ACC112 (cell line): ENCODE measurements at regions not wholly inside any gene's neighbourhood (a gene's known extent, or its start where the extent isn't known, plus 50 kb on each side); places are given as distances from the start of the nearest gene placed in this dataset.

ENCODE experiments used
- H2AFZ ChIP-seq: fragments of 200-600 bp; sonication (generic); one replicate; pipeline ENCODE4 v1.6.0; 2017; ENCODE audit warnings: antibody characterized with exemption, low read length; ENCODE audit not compliant: unreplicated experiment
- H3K27ac ChIP-seq: fragments of 200-600 bp; sonication (generic); 2 replicates; pipeline ENCODE4 v1.5.1; 2014; ENCODE audit warnings: low read depth, mild to moderate bottlenecking, antibody characterized with exemption, low read length, moderate library complexity
- H3K27me3 ChIP-seq: fragments of 200-600 bp; sonication (generic); 2 replicates; pipeline ENCODE4 v1.6.1; 2014; ENCODE audit warnings: mild to moderate bottlenecking, antibody characterized with exemption, low read length, moderate library complexity, mixed read lengths; ENCODE audit not compliant: insufficient read depth
- H3K36me3 ChIP-seq: fragments of 200-600 bp; sonication (generic); 2 replicates; pipeline ENCODE4 v1.6.1; 2016; ENCODE audit warnings: mild to moderate bottlenecking, antibody characterized with exemption, low read length, moderate library complexity, mixed read lengths; ENCODE audit not compliant: insufficient read depth
- H3K4me1 ChIP-seq: fragments of 200-600 bp; sonication (generic); one replicate; pipeline ENCODE4 v1.6.1; 2016; ENCODE audit warnings: low read length, mixed read lengths; ENCODE audit not compliant: insufficient read depth, unreplicated experiment, control insufficient read depth
- H3K4me3 ChIP-seq: fragments of 200-600 bp; sonication (generic); 2 replicates; pipeline ENCODE4 v1.5.1; 2014; ENCODE audit warnings: mild to moderate bottlenecking, low read depth, low read length
- H3K79me2 ChIP-seq: fragments of 200-600 bp; sonication (generic); one replicate; pipeline ENCODE4 v1.6.0; 2016; ENCODE audit warnings: low read length; ENCODE audit not compliant: control insufficient read depth, unreplicated experiment, insufficient read depth

- Histone ChIP-seq H3K27me3 (peaks cover 13% of the 10 kb centered on the region; the same call in 1 of the 2 replicates), H3K4me1 (no peaks in the 10 kb centered on the region), H3K4me3 (no peak overlapping the region), H3K36me3 (no peaks in the 10 kb centered on the region), H2AFZ (no peak overlapping the region), H3K79me2 (no peaks in the 10 kb centered on the region), H3K27ac (no peak overlapping the region)
Observed at GRCh38 chr12:74624201-74624600, 86.6 kb downstream of the ATXN7L3B start.

DNA sequence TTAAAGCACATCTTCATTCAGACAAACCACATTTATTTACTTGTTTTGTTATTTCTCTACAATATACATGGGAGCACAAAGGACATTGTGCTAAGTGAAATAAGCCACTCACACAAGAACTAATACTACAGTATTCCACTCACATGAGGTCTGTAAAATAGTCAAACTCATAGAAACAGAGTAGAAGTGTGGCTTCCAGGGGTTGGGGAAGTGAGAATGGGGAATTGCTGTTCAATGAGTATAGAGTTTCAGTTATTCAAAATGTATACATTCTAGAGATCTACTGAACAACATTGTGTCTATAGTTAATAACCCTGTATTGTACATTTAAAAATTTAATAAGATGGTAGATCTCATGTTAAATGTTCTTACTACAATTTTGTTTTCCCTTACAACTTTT is 88.8 kb downstream of the ATXN7L3B start:
- no peak overlapping the region for H2AFZ ChIP-seq
- no peaks in the 10 kb centered on the region for H3K36me3 ChIP-seq
- no peak overlapping the region for H3K27ac ChIP-seq

DNA sequence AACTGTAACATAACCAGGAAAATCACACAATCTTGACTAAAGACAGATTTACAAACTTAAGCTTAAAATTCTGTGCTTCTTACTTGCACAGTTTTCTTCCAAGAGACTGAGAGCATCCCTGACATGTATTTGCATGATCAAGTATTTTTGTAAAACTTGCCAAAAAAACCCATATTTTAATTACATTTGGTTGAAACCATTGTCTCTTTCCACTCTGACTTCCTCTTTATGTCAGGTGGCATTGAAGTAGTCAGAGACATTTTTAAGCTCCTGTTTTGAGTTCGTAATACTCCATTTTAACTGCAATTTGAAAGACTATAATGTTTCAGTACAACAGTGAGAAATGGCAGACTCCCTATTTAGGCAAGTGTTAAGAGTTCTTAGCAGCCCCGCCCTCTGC is 103.6 kb downstream of the ATXN7L3B start:
- H3K27ac ChIP-seq = no peak overlapping the region
- no peak overlapping the region for H3K4me3 ChIP-seq
- H3K79me2 ChIP-seq = no peaks in the 10 kb centered on the region
- no peaks in the 10 kb centered on the region for H3K36me3 ChIP-seq
- H3K27me3 ChIP-seq = no peaks in the 10 kb centered on the region; the same call in 1 of the 2 replicates
- no peaks in the 10 kb centered on the region for H3K4me1 ChIP-seq
- no peak overlapping the region for H2AFZ ChIP-seq

More for the DNA sequence above, 88.8 kb downstream of the ATXN7L3B start:
- Histone ChIP-seq H3K4me3 (no peak overlapping the region), H3K4me1 (no peaks in the 10 kb centered on the region), H3K27me3 (peaks cover 13% of the 10 kb centered on the region; the same call in 1 of the 2 replicates), H3K79me2 (no peaks in the 10 kb centered on the region)

DNA sequence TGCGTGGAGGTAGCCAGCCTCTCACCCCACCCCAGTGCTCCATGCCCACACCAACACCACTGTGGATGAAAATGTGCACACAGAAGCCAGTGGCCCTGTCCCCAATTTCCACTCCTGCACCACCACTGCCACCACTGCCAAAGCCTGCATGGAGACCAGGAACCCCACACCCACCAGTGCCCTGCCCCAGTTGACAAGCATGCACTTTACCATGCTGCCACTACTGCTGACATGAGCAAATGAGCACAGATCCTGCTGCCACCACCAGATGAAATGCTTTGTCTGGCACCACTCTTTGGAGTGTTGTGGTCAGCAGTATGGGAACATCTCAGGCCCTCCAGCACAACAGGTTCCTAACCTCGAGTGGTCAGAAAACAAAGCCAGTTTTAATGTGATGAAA is 104.1 kb downstream of the ATXN7L3B start:
- H3K4me1 ChIP-seq = no peaks in the 10 kb centered on the region
- no peaks in the 10 kb centered on the region for H3K36me3 ChIP-seq
- no peak overlapping the region for H3K27ac ChIP-seq
- H2AFZ ChIP-seq = no peak overlapping the region
- no peaks in the 10 kb centered on the region for H3K79me2 ChIP-seq
- no peak overlapping the region for H3K4me3 ChIP-seq
- H3K27me3 ChIP-seq = no peaks in the 10 kb centered on the region; the same call in 1 of the 2 replicates

GRCh38 chr12:74644681-74645080 is 107.0 kb downstream of the ATXN7L3B start:
- Histone ChIP-seq H3K4me1 (no peaks in the 10 kb centered on the region), H2AFZ (no peak overlapping the region)

DNA sequence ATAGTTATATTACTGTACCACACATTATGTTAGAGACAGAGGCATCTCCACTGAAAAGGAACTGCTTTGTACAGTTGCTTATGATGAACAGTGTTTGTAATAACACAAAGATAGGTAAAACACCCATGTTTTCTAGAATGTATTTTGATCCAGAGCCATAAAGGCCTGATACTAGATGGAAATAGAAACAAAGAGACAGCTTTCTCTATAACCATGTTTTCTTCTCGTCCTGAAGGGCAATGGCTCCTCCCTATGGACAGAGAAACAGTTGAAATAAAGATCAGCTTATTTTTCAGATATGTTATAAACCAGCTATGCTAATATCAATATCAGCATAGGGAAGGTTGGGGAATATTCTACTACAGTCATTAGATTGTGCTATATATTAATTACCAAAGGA is 109.2 kb downstream of the ATXN7L3B start:
- Histone ChIP-seq H3K36me3 (no peaks in the 10 kb centered on the region), H3K27me3 (peaks cover 5% of the 10 kb centered on the region; the same call in 1 of the 2 replicates), H3K4me1 (no peaks in the 10 kb centered on the region), H3K4me3 (no peak overlapping the region), H3K27ac (no peak overlapping the region), H2AFZ (no peak overlapping the region), H3K79me2 (no peaks in the 10 kb centered on the region)

More at GRCh38 chr12:74644681-74645080, 107.0 kb downstream of the ATXN7L3B start:
- Histone ChIP-seq H3K36me3 (no peaks in the 10 kb centered on the region), H3K4me3 (no peak overlapping the region), H3K27me3 (peaks cover 5% of the 10 kb centered on the region; the same call in 1 of the 2 replicates), H3K27ac (no peak overlapping the region), H3K79me2 (no peaks in the 10 kb centered on the region)

DNA sequence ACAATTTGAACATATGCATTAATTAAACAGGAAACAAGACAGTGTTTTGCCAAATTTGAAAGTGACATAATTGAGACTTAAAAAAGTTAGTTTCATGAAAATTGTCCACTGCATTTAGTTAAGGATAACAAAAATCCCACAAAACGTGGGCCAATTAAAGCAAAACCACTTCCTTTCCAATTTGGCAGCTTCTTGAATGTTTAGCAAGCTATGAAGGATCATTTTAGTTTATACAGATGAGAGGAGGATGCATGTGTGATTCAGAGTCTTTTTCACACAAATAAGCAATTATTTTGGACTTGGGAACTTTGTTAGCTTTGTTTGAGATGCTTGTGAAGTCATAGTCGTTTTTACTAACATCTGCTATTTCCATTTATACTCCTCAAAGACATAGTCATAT is 109.6 kb downstream of the ATXN7L3B start:
- Histone ChIP-seq H3K79me2 (no peaks in the 10 kb centered on the region), H3K4me1 (no peaks in the 10 kb centered on the region), H3K27me3 (peaks cover 5% of the 10 kb centered on the region; the same call in 1 of the 2 replicates), H3K4me3 (no peak overlapping the region), H3K36me3 (no peaks in the 10 kb centered on the region), H3K27ac (no peak overlapping the region), H2AFZ (peak overlapping the region; percentile 78)

DNA sequence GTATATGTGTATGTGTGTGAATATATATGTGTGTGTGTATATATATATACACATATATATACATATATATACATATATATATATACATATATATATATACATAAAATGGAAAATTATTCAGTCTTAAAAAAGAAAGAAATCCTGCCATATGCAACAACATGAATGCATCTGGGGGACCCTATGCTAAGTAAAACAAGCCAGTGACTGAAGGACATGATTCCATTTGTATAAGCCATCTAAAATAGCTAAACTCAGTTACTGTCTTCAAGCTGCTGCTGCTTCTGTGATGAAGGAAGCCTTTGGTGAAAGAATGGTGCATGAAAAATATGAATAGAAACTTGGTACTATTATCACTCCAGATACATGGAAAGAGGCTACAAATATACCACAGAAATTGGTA is 118.6 kb downstream of the ATXN7L3B start:
- H3K36me3 ChIP-seq = no peaks in the 10 kb centered on the region
- peaks cover 9% of the 10 kb centered on the region for H3K27me3 ChIP-seq
- no peaks in the 10 kb centered on the region for H3K4me1 ChIP-seq
- no peaks in the 10 kb centered on the region for H3K79me2 ChIP-seq
- H3K27ac ChIP-seq = no peak overlapping the region
- no peak overlapping the region for H2AFZ ChIP-seq
- H3K4me3 ChIP-seq = no peak overlapping the region

- no peaks in the 10 kb centered on the region for H3K4me1 ChIP-seq
- H3K27ac ChIP-seq = no peak overlapping the region
- no peak overlapping the region for H2AFZ ChIP-seq
- H3K4me3 ChIP-seq = no peak overlapping the region
- H3K36me3 ChIP-seq = no peaks in the 10 kb centered on the region
- no peaks in the 10 kb centered on the region for H3K79me2 ChIP-seq
- peaks cover 7% of the 10 kb centered on the region; the same call in 1 of the 2 replicates for H3K27me3 ChIP-seq
Observed at GRCh38 chr12:74660442-74660841, 122.8 kb downstream of the ATXN7L3B start.

- H3K4me1 ChIP-seq = no peaks in the 10 kb centered on the region
- H3K27me3 ChIP-seq = peaks cover 7% of the 10 kb centered on the region; the same call in 1 of the 2 replicates
- H3K36me3 ChIP-seq = no peaks in the 10 kb centered on the region
- H2AFZ ChIP-seq = no peak overlapping the region
- no peak overlapping the region for H3K4me3 ChIP-seq
- no peaks in the 10 kb centered on the region for H3K79me2 ChIP-seq
- no peak overlapping the region for H3K27ac ChIP-seq
Observed at GRCh38 chr12:74663958-74664357, 126.3 kb downstream of the ATXN7L3B start.

DNA sequence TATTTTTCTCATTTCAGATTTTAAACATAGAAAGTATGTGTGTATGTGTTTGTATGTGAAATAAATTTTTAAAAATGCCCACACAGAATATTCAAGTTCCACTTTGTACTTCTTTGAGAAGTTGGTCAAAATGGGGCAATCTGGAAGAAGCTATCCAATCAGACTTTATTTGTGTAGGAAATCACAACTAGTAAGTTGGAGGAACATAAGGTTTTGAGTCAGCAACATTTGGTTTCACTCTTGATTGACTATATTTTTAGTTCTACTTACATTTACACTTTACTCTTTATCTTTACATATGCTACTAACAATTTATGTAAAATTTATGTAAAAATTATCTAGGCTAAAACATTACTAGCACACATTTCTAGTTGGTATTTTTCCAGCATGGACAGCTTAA is 128.1 kb downstream of the ATXN7L3B start:
- H3K4me1 ChIP-seq = no peaks in the 10 kb centered on the region
- peaks cover 7% of the 10 kb centered on the region; the same call in 1 of the 2 replicates for H3K27me3 ChIP-seq
- H3K4me3 ChIP-seq = no peak overlapping the region
- no peaks in the 10 kb centered on the region for H3K36me3 ChIP-seq
- no peak overlapping the region for H3K27ac ChIP-seq
- no peaks in the 10 kb centered on the region for H3K79me2 ChIP-seq
- H2AFZ ChIP-seq = no peak overlapping the region
